Vagina (tissue), 2 donors: ENCODE measurements at regions not wholly inside any gene's neighbourhood (a gene's known extent, or its start where the extent isn't known, plus 50 kb on each side); places are given as distances from the start of the nearest gene placed in this dataset.
A peak's percentile ranks its signal among the peaks of the same experiment; 100 is the strongest.

Experiments
- DNase-seq, 2 donors: peaks; one replicate each; pipeline ENCODE4 v3.0.0-alpha.2; 2017; ENCODE audit errors: extremely low spot score in 2 of 2
- H3K27ac ChIP-seq: fragments of 200-600 bp; sonication (generic); one replicate; pipeline ENCODE4 v1.5.1; 2019
- H3K27me3 ChIP-seq: fragments of 200-600 bp; sonication (generic); one replicate; pipeline ENCODE4 v1.5.1; 2019
- H3K36me3 ChIP-seq, 2 donors: fragments of 200-600 bp; sonication (generic); one replicate each; pipeline ENCODE4 v1.5.1; 2017 to 2019
- H3K4me1 ChIP-seq: fragments of 200-600 bp; sonication (generic); one replicate; pipeline ENCODE4 v1.5.1; 2019
- H3K4me3 ChIP-seq, 2 donors: fragments of 200-600 bp; sonication (generic); 1 replicate in 1 of 2; 2 replicates in 1 of 2; pipeline ENCODE4 v1.5.1; 2016 to 2019
- H3K9me3 ChIP-seq: fragments of 200-600 bp; sonication (generic); one replicate; pipeline ENCODE4 v1.5.1; 2019
- CTCF ChIP-seq, 3 experiments: fragments of 450-650 bp in 2 of 3; fragments of 200-600 bp in 1 of 3; sonication (generic) in 1 of 3; IDR thresholded peaks; one replicate each; pipeline ENCODE4 v1.5.1; 2017 to 2019; ENCODE audit warnings: antibody characterized with exemption in 3 of 3, mild to moderate bottlenecking in 2 of 3, moderate library complexity in 2 of 3
- POLR2A ChIP-seq, 2 donors: fragments of 450-650 bp; IDR thresholded peaks; one replicate each; pipeline ENCODE4 v1.6.1; 2017; ENCODE audit warnings: antibody characterized with exemption in 2 of 2, mild to moderate bottlenecking in 2 of 2, moderate library complexity in 2 of 2
- POLR2AphosphoS5 ChIP-seq, 2 donors: sonication (generic); formaldehyde crosslinking; IDR thresholded peaks; one replicate each; pipeline ENCODE4 v1.9.0; 2017; ENCODE audit warnings: antibody characterized with exemption in 2 of 2, mild to moderate bottlenecking in 2 of 2, low read depth in 1 of 2; ENCODE audit not compliant: insufficient read depth in 1 of 2
- intact Hi-C: fragments of 100-400 bp; cut with DNase I; formaldehyde crosslinking; loops from one replicate; pipeline ENCODE4 v1.15.1; 2023

- no peaks in the 10 kb centered on the region for H3K36me3 ChIP-seq
- TF ChIP-seq POLR2AphosphoS5 (IDR thresholded peaks at IDR 0.05; ENCODE audit: insufficient read depth in 1 of 2, low read depth in 1 of 2), result no peak
- TF ChIP-seq CTCF (IDR thresholded peaks at IDR 0.05), result no peak
- TF ChIP-seq POLR2A (IDR thresholded peaks at IDR 0.05), result no peak
- no peak overlapping the region for H3K4me3 ChIP-seq
- intact Hi-C loops, result no loop called here
- H3K27me3 ChIP-seq, result no peaks in the 10 kb centered on the region
- peaks cover 11% of the 10 kb centered on the region for H3K4me1 ChIP-seq
- H3K9me3 ChIP-seq, result no peaks in the 10 kb centered on the region
- DNase-seq, result no peak
- H3K27ac ChIP-seq, result no peak overlapping the region
Measured at GRCh38 chr16:79798416-79799053, 198.0 kb upstream of the MAF start.

GRCh38 chr16:79797486-79797885, 196.9 kb upstream of the MAF start:
- intact Hi-C loops, result no loop called here
- Histone ChIP-seq H3K36me3 (no peaks in the 10 kb centered on the region), H3K27ac (no peak overlapping the region), H3K9me3 (no peaks in the 10 kb centered on the region), H3K4me1 (peaks cover 11% of the 10 kb centered on the region), H3K27me3 (no peaks in the 10 kb centered on the region), H3K4me3 (no peak overlapping the region)
- no peak for DNase-seq
- no peak for TF ChIP-seq POLR2A (IDR thresholded peaks at IDR 0.05)

- Histone ChIP-seq H3K4me3 (no peak overlapping the region), H3K36me3 (no peaks in the 10 kb centered on the region), H3K27me3 (no peaks in the 10 kb centered on the region), H3K9me3 (no peaks in the 10 kb centered on the region), H3K4me1 (peaks cover 18% of the 10 kb centered on the region), H3K27ac (no peak overlapping the region)
- no peak for TF ChIP-seq POLR2A (IDR thresholded peaks at IDR 0.05)
- TF ChIP-seq CTCF (IDR thresholded peaks at IDR 0.05), result no peak
- no peak for TF ChIP-seq POLR2AphosphoS5 (IDR thresholded peaks at IDR 0.05; ENCODE audit: insufficient read depth in 1 of 2, low read depth in 1 of 2)
- DNase-seq, result no peak
- intact Hi-C loops, result no loop called here
Measured at GRCh38 chr16:79795556-79795955, 195.0 kb upstream of the MAF start.

GRCh38 chr16:79794941-79795340, 194.4 kb upstream of the MAF start:
- no peak for DNase-seq
- H3K27ac ChIP-seq, result no peak overlapping the region
- H3K4me3 ChIP-seq, result no peak overlapping the region
- intact Hi-C loops, result no loop called here
- H3K4me1 ChIP-seq, result peaks cover 18% of the 10 kb centered on the region
- no peaks in the 10 kb centered on the region for H3K9me3 ChIP-seq
- no peaks in the 10 kb centered on the region for H3K27me3 ChIP-seq
- no peaks in the 10 kb centered on the region for H3K36me3 ChIP-seq
- TF ChIP-seq POLR2A (IDR thresholded peaks at IDR 0.05) (no peak), POLR2AphosphoS5 (IDR thresholded peaks at IDR 0.05; ENCODE audit: insufficient read depth in 1 of 2, low read depth in 1 of 2) (no peak)

- Histone ChIP-seq H3K27me3 (no peaks in the 10 kb centered on the region), H3K9me3 (no peaks in the 10 kb centered on the region), H3K4me3 (no peak overlapping the region), H3K27ac (peak overlapping the region; percentile 30), H3K4me1 (peaks cover 18% of the 10 kb centered on the region), H3K36me3 (no peaks in the 10 kb centered on the region)
- intact Hi-C loops, result no loop called here
- no peak for TF ChIP-seq CTCF (IDR thresholded peaks at IDR 0.05)
- TF ChIP-seq POLR2A (IDR thresholded peaks at IDR 0.05), result no peak
- no peak for TF ChIP-seq POLR2AphosphoS5 (IDR thresholded peaks at IDR 0.05; ENCODE audit: insufficient read depth in 1 of 2, low read depth in 1 of 2)
- no peak for DNase-seq
Measured at GRCh38 chr16:79792664-79793351, 192.3 kb upstream of the MAF start.

GRCh38 chr16:79792076-79792475, 191.5 kb upstream of the MAF start:
- no peak overlapping the region for H3K4me3 ChIP-seq
- no peaks in the 10 kb centered on the region for H3K9me3 ChIP-seq
- intact Hi-C loops, result no loop called here
- TF ChIP-seq POLR2AphosphoS5 (IDR thresholded peaks at IDR 0.05; ENCODE audit: insufficient read depth in 1 of 2, low read depth in 1 of 2), result no peak
- no peak for TF ChIP-seq POLR2A (IDR thresholded peaks at IDR 0.05)
- no peak for TF ChIP-seq CTCF (IDR thresholded peaks at IDR 0.05)
- peaks cover 18% of the 10 kb centered on the region for H3K4me1 ChIP-seq
- no peak for DNase-seq
- no peak overlapping the region for H3K27ac ChIP-seq
- no peaks in the 10 kb centered on the region for H3K27me3 ChIP-seq
- no peaks in the 10 kb centered on the region for H3K36me3 ChIP-seq
